Type B pancreatic cell (in vitro differentiated cells): ENCODE measurements at regions not wholly inside any gene's neighbourhood (a gene's known extent, or its start where the extent isn't known, plus 50 kb on each side); places are given as distances from the start of the nearest gene placed in this dataset.

ENCODE experiments used
- DNase-seq: peaks from one replicate; pipeline ENCODE4 v3.0.0; 2021; ENCODE audit warnings: mixed read lengths; ENCODE audit not compliant: unreplicated experiment; ENCODE audit errors: extremely low spot score
- H3K27ac Mint-ChIP-seq: 2 replicates; pipeline ENCODE4 v1.8.0; 2021; ENCODE audit warnings: mild to moderate bottlenecking, mixed read lengths
- H3K27me3 Mint-ChIP-seq: 2 replicates; pipeline ENCODE4 v1.8.0; 2021; ENCODE audit warnings: mixed read lengths
- H3K36me3 Mint-ChIP-seq: 2 replicates; pipeline ENCODE4 v1.8.0; 2021; ENCODE audit warnings: mixed read lengths
- H3K4me1 Mint-ChIP-seq: one replicate; pipeline ENCODE4 v1.8.0; 2021; ENCODE audit warnings: mixed read lengths; ENCODE audit not compliant: unreplicated experiment
- H3K4me3 Mint-ChIP-seq: 2 replicates; pipeline ENCODE4 v1.8.0; 2021; ENCODE audit warnings: mild to moderate bottlenecking, mixed read lengths
- H3K9me3 Mint-ChIP-seq: 2 replicates; pipeline ENCODE4 v1.8.0; 2021; ENCODE audit warnings: mixed read lengths
- TF ChIP-seq, protein P1 (sequence below): fragments of 200-600 bp; sonication (generic); conservative IDR thresholded peaks from 2 replicates; pipeline ENCODE4 v1.5.0; 2021; ENCODE audit warnings: antibody characterized with exemption, mild to moderate bottlenecking

DNA sequence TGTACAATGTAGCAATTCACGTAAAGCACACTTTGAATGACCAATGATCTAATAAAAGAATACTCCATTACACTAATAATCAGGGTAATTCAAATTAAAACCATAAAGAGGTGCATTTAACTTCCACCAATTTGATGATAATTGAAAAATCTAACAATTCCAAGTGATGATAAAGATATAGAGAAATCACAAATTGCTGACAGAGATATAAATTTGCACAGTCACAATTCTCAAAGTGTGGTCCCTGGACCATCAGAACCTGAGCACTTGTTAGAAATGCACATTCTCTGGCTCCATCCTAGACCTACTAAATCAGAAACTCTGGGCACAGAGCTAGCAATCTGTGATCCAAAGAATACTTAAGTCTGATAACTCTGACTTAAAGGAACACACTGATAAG lies 165.8 kb upstream of the DCC start:
- Mint-ChIP-seq H3K36me3 (no peaks in the 10 kb centered on the region), H3K9me3 (no peaks in the 10 kb centered on the region), H3K27ac (no peak overlapping the region), H3K27me3 (no peaks in the 10 kb centered on the region), H3K4me1 (no peaks in the 10 kb centered on the region), H3K4me3 (no peak overlapping the region)
- no peak for DNase-seq
- TF ChIP-seq, protein P1, sequence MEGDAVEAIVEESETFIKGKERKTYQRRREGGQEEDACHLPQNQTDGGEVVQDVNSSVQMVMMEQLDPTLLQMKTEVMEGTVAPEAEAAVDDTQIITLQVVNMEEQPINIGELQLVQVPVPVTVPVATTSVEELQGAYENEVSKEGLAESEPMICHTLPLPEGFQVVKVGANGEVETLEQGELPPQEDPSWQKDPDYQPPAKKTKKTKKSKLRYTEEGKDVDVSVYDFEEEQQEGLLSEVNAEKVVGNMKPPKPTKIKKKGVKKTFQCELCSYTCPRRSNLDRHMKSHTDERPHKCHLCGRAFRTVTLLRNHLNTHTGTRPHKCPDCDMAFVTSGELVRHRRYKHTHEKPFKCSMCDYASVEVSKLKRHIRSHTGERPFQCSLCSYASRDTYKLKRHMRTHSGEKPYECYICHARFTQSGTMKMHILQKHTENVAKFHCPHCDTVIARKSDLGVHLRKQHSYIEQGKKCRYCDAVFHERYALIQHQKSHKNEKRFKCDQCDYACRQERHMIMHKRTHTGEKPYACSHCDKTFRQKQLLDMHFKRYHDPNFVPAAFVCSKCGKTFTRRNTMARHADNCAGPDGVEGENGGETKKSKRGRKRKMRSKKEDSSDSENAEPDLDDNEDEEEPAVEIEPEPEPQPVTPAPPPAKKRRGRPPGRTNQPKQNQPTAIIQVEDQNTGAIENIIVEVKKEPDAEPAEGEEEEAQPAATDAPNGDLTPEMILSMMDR, result no peak

DNA sequence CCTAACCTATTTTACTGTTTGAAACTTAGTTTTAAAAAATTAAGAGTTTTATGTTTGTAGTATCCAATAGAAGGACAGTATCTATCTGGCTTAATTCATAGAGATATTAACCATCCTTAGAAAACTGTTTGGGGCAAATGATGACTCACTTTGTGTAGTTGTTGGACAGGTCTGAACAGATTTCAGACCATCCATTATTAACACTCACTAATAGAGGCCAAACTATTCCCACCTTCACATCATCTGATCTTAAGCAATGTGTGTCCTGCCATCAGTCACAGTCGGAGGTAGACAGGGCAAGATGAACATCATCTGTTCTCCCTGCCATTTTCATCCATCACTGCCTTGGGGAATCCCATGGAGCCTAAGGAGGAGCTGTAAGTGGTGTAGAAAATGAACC lies 164.6 kb upstream of the DCC start:
- H3K4me3 Mint-ChIP-seq, result peak overlapping the region; percentile 29
- no peaks in the 10 kb centered on the region for H3K27me3 Mint-ChIP-seq
- H3K4me1 Mint-ChIP-seq, result no peaks in the 10 kb centered on the region
- no peak for DNase-seq
- TF ChIP-seq, protein P1, result no peak
- H3K9me3 Mint-ChIP-seq, result no peaks in the 10 kb centered on the region
- peak overlapping the region; percentile 57 for H3K27ac Mint-ChIP-seq
- no peaks in the 10 kb centered on the region for H3K36me3 Mint-ChIP-seq

DNA sequence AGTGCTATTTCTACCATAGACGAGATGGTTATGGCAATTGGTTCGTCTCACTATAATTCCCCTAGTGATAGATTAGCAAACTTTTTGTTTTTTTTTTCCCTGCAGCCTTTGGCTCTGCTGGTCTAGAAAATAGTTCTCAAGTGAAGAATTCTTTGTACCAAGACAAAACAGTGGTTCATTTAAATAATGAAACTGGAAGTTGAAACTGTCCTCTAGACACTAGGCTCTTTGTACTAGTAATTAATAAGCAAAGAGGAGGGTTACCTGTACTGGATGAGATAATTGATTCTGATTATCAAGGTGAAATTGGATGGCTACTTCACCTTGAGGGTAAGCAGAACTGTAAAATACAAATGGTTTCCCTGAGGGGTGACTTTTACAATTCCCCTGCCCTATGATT lies 156.9 kb upstream of the DCC start:
- H3K4me1 Mint-ChIP-seq, result no peaks in the 10 kb centered on the region
- peaks cover 2% of the 10 kb centered on the region for H3K27me3 Mint-ChIP-seq
- no peak overlapping the region for H3K4me3 Mint-ChIP-seq
- TF ChIP-seq, protein P1, result no peak
- H3K36me3 Mint-ChIP-seq, result no peaks in the 10 kb centered on the region
- H3K9me3 Mint-ChIP-seq, result no peaks in the 10 kb centered on the region
- DNase-seq, result no peak
- H3K27ac Mint-ChIP-seq, result no peak overlapping the region

DNA sequence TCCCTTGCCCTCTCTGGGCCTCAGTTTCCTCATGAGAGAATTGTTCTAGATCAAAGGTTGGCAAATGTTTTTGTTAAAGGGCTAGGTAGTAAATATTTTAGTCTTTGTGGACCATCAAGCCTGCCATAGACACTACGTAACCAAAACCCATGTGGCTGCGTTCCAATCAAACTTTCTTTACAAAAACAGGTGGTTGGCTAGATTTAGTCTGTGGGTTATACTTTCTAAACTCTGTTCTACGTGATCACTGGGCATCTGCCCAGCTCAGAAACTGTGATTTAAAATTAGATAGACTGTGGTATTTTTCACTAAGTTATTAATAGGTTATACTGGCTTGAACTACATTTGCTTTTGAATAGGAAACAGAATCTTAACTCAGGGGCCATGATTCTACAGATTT lies 149.8 kb upstream of the DCC start:
- Mint-ChIP-seq H3K9me3 (no peaks in the 10 kb centered on the region), H3K4me1 (no peaks in the 10 kb centered on the region), H3K27ac (no peak overlapping the region), H3K4me3 (no peak overlapping the region), H3K36me3 (no peaks in the 10 kb centered on the region), H3K27me3 (peaks cover 18% of the 10 kb centered on the region)
- no peak for DNase-seq
- TF ChIP-seq, protein P1, result no peak

DNA sequence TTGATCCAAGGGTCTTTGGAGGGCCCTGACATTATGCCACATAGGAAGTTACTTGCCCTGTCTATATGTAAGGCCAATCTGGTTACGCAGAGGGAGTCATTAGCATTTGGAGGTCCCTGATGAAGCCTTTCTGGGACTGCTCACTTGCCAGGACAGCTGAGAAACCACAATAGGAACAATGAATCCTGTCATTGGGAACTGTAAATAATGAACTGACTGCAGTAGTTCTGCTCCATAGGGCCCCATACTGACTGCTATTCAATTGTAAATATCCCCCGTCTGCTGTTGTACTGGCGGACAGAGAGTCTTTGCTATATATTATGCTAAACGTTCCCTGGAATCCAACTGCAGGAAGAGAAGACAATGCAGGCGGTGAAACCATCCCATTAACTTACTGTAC lies 149.4 kb upstream of the DCC start:
- TF ChIP-seq, protein P1, result no peak
- Mint-ChIP-seq H3K27ac (no peak overlapping the region), H3K27me3 (peaks cover 17% of the 10 kb centered on the region), H3K36me3 (no peaks in the 10 kb centered on the region), H3K4me1 (no peaks in the 10 kb centered on the region), H3K4me3 (no peak overlapping the region), H3K9me3 (no peaks in the 10 kb centered on the region)
- no peak for DNase-seq

DNA sequence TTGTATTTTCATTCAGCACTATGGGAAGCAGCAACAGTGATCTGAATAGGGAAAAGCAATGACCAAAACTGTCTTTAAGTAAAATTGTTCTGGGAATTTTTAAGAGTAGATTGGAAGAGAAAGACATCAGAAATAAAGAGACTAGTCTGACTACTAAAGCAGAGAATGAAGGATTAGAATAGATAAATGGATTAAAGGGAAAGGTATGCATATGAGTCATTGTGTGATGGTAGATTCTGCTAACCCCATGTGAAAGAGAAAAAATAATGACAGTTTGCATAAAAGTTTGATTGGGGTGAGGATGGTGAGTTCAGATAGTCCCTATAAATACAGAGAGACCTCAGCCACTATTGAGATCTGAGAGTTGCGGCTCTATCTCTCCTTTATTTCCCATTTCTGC lies 139.6 kb upstream of the DCC start:
- TF ChIP-seq, protein P1, result no peak
- H3K4me3 Mint-ChIP-seq, result no peak overlapping the region
- DNase-seq, result no peak
- no peaks in the 10 kb centered on the region for H3K36me3 Mint-ChIP-seq
- no peak overlapping the region for H3K27ac Mint-ChIP-seq
- H3K4me1 Mint-ChIP-seq, result no peaks in the 10 kb centered on the region
- H3K9me3 Mint-ChIP-seq, result no peaks in the 10 kb centered on the region
- peaks cover 3% of the 10 kb centered on the region for H3K27me3 Mint-ChIP-seq
